NCI-H2107 treated with DMSO at 0.1 percent for 48 hours (cell line): ENCODE measurements at regions not wholly inside any gene's neighbourhood (a gene's known extent, or its start where the extent isn't known, plus 50 kb on each side); places are given as distances from the start of the nearest gene placed in this dataset.

Experiments used
- DNase-seq: peaks from one replicate; lab custom pipeline; 2025; ENCODE audit not compliant: unreplicated experiment; lab: John Stamatoyannopoulos, UW

DNA sequence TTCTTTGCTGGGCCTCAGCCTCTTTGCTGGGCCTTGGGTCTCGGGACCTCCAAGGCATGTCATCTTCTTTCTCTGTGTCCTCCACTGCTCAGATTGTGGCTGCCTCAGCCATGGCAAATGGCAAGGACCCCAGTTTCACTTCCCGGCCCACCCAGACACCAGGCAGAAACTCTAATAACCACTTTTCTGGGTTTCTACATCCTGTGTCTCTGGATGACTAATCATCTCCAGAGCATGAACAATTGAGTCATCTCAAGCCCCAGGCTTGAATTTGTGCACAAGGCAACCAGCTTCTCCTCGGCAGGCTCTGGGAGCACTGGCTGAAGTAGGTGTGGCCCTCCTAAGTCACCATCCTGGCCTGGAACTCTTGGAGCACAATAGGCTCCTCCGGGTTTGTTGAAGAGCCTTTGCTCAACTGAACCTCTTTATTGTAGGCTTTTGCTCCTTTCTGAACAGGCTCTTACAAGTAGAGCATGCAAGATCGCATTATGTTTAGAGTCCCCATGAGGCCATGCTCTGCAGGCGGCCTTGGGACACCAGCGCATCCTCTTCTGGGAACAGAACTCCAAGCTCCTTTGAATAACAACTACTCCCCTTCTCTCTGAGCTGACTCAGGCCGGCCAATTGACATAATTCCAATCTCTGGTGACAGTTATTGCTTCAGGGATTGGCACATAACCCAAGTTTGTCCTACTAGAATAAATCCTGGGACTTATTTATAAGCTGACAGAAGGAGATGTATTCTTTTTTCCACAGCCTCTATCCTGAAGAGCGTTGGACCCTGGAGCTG, 218.1 kb downstream of the WDR11 start:
- no peak for DNase-seq

GRCh38 chr10:121070275-121071070, 219.3 kb downstream of the WDR11 start:
- DNase-seq: no peak

DNA sequence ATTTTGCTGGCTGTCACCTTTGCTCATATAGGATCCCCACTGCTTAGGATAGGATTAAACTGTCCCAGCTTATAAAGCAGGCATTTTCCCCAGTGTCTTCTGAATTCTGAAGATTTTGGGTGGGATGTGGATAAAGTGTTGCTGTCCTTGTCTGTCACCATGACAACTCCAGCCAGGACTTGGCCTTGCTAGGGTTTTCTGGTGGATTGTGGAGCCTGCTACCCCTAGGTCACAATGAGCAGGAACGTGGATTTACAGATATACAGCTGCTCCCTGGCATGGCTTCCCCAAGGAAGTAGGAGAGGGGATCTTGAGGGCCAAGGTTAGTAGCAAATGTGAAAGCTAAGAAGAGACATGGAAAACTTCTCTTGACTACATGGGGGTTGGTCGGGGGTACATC, 220.7 kb downstream of the WDR11 start:
- DNase-seq: no peak

DNA sequence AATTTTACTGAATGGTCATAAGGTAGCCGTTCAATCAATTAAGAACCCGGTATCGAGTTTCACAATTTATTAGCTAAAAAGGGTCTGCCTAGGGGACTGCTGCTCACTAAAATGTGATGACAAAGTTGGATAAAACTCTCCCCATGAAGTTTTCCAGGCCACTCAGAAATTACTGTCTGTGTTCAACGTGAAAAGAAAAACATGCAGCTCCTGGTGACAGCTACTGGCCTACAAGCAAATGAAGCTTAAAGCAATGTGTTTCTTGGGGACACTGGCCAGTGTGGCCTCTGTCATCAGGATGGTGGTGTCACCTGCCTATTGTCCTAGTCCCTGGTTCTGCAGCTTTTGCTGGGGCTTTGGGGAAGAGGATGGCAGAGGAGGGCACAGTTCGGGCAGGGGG, 222.6 kb downstream of the WDR11 start:
- DNase-seq: no peak

DNA sequence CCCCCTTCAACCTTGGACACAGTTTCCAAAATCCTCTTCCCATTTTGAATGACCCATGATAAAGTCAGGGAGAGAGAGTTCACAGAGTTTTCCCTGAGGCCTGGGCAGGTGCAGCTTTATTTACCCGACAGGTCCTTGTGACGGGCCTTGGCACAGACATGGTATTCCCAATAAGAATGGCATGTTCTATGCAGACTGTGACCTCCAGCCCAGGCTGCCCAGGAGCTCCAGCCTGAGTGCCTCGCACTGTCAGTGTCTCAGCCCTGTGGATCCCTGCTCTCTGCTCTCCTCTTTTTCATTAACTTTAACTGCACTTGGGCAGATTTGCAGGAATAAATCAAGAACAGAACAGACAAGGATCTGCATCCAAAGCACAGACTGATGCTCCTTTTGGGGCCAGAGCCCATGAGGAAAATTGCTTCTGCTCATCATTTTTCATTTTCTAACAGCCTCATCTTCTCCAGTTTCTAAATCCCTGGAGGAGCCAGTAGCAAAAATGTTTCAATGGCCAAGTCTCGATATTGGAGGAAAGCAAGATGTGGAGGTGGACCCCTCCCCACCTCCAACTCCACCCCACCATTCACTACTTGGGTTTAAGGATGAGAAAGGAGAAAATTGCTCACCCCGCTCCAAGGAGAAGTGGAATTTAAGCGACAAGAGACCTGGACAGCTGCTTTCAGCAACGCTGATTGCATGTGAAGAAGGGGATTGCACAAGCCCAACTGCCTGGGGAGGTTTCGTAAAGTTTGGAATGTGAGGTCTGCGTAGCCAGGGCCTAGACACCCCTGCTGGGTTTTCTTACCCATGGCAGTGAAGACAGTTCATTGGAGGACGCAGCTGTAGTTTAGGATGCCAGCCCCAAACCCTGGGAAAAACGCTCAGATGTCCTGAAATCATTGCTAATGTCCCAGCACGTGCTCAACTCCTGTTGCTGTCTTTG, 225.9 kb downstream of the WDR11 start:
- DNase-seq: no peak

- no peak for DNase-seq
Measured at GRCh38 chr10:121078036-121078435, 226.9 kb downstream of the WDR11 start.

GRCh38 chr10:121078672-121079102, 227.5 kb downstream of the WDR11 start:
- no peak for DNase-seq

- no peak for DNase-seq
Measured at GRCh38 chr10:121079226-121079625, 228.1 kb downstream of the WDR11 start.

GRCh38 chr10:121080281-121080891, 229.2 kb downstream of the WDR11 start:
- no peak for DNase-seq

- no peak for DNase-seq
Measured at GRCh38 chr10:121081306-121081705, 230.1 kb downstream of the WDR11 start.

- DNase-seq: no peak
Measured at GRCh38 chr10:121082984-121083383, 231.8 kb downstream of the WDR11 start.

DNA sequence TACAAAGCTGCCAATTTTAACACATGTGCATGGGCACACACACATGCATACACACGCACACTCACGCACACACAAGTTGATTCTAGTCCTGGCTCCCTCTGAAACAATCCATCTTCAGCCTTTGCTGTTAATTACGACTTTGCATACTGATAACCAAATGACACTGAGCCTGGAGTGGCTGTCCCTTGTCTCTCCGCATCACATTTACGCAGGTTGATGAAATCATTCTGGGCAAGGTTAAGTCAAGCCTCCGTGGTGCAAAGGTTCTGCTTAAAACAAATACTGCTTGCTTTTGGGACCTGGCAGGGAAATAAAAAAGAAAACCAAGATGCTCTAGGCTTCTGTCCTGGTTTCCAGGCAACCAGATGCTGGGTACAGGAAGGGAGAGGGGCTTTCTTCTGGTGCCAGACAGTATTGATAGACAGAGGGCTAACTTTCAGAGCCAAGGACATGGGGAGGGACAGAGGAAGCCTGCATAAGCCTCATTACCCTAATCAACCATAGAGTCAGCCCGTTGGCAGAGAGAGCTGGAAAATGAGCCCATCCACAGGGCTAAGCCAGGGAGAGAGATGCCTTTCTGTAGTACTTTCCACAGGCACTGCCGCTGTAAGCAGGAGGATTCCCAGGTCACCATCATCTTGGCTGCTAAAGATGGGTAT, 233.0 kb downstream of the WDR11 start:
- DNase-seq: no peak

DNA sequence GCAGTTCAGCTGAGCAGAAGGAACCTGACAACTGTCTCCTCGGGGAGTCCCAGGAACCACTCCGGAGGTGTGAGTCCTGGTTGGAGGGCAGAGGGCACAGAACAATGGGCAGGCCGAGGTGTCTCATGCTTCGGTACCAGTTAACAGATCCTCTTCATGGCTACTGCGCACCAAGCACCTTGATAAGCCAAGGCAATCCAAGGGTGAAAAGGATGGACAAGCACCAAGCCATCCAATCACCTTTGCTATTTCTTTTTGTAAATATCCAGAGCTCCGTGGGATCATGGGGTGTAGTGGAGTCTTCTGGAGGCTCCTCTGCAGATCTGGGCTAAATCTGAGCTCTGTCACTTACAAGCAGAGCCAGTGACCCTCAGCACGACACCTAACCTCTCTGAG, 233.5 kb downstream of the WDR11 start:
- no peak for DNase-seq

DNA sequence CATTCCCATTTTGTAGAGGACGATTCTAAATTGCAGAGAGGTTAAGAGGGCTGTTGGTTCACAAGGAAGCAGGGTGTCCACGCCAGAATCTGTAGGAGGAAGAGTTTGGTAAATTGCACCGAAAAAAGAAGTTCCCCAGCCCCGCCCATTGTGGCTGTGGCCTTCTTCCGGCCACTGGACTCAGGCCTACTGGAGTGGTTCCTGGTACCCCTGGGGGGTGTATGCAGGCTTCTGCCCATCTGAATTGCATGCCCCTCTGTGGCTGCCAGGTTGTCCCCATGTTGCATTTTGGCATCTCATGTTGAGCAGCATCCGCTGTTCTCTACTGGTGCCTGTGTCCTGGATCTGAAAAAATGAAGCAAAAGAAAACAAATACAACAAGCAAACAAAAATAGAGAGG, 234.2 kb downstream of the WDR11 start:
- DNase-seq: no peak

DNA sequence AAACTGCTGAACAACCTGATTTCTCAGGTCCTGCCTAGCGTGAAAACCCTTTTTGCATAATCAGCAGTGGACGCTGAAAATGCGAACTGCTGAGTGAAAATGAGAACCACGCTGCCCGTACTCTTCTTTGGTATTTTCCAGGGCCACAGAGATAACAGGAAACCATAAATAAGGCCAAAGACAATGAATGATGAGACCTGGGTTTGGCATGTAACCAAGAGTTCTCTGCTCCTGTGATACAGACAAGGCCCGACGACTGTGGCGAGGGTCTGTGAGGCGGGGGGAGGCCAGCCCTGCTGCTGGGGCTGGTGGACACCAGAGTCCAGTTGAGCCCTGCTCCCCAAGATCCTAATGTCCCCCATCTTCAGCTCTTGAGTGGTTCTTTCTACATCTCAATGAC, 236.0 kb downstream of the WDR11 start:
- DNase-seq: no peak

DNA sequence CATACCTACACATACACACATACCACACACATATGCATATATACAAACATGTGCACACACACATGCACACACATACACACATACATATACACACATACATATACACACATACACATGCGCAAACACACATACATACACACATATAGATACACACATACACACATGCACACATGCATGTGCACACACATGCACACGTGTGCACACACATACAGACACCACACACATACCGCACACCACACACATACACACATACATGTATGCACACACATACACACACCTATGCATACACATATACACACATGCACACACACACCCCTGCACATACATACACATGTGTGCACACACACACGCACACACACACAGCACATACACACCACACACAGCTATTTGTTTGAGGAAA, 236.5 kb downstream of the WDR11 start:
- DNase-seq: no peak

DNA sequence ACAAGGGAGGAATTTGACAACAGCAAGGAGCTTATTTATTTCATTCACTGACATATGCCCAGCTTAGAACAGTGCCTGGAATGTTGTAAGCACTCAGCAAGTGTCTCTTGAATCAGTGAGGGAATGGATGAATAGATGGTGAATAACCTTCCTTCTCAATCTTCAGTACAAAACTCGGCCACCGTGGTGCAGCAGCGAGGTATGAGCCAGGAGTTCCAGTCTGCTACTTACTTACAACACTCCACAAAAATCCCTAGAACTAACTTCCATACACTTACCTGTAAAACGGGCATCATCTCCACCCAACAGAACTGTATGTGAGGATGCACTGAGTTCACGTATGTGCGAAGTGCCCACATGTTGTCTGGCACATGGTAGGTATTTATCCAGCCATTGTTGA, 237.4 kb downstream of the WDR11 start:
- DNase-seq: no peak

DNA sequence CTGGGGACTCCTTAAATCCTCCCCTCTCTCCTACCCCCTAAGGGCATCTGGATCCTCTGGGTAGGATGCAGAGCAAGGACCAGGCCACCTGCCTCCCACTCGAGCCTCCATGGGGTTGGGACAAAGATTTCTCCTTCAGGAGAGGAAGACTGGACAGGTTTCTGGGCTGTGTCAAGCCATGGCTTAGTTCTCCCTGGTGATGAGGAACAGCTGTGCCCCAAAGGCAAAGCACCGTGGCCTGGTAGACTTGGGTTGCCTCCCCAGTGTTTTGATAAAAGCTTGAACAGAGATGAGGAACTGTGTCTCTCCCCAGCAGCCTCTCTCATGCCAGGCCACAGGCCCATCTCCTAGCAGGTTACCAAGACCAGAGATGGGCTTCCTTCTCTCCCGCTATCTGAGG, 238.3 kb downstream of the WDR11 start:
- DNase-seq: no peak

- DNase-seq: no peak
Measured at GRCh38 chr10:121091961-121092719, 241.0 kb downstream of the WDR11 start.

DNA sequence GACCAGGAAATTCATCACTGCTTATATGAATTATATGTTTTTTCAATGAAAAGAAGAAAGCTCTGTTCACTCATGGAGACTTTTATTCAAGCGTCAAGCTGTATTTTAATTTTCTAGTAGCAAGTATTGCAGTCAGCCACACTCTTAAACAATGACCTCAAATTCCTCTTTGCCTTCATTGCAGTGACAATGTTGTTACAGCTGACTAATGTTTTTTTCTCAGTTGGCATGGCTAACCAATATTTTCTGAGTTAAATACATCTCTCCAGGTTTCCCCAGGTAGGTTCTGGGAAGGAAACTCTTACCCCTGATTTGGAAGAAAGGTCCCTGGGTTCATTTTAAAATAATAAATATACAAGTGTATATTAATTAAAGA, 241.5 kb downstream of the WDR11 start:
- no peak for DNase-seq
